ENCODE measurements at regions not wholly inside any gene's neighbourhood (a gene's known extent, or its start where the extent isn't known, plus 50 kb on each side); places are given as distances from the start of the nearest gene placed in this dataset.

DNA sequence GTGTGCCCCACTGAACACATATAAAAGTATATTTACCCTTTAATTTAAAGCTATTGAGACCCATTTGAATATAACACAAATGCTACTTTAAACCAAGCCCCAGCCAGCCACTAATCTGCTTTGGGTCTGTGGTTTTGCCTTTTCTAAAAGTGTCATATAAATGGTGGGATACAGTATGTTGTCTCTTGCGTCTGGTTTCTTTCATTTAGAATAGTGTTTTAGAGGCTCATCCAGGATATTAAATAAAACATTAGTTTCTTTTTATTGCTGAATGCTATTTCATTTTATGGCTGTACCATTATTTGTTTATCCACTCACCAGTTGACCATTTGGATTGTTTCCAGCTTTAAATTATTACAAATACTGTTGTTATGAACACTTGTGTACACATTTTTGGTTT lies 290.5 kb upstream of the SORL1-AS1 start:
- H3K4me3 ChIP-seq = no peak overlapping the region
- no peak for DNase-seq
- peak overlapping the region; percentile 72 to 86 (median 80) for H3K27ac ChIP-seq
- TF ChIP-seq POLR2A (IDR thresholded peaks at IDR 0.05) (no peak), POLR2AphosphoS5 (IDR thresholded peaks at IDR 0.05) (no peak), EP300 (IDR thresholded peaks at IDR 0.05; ENCODE audit: low read depth) (no peak)
- TF ChIP-seq, protein P1, sequence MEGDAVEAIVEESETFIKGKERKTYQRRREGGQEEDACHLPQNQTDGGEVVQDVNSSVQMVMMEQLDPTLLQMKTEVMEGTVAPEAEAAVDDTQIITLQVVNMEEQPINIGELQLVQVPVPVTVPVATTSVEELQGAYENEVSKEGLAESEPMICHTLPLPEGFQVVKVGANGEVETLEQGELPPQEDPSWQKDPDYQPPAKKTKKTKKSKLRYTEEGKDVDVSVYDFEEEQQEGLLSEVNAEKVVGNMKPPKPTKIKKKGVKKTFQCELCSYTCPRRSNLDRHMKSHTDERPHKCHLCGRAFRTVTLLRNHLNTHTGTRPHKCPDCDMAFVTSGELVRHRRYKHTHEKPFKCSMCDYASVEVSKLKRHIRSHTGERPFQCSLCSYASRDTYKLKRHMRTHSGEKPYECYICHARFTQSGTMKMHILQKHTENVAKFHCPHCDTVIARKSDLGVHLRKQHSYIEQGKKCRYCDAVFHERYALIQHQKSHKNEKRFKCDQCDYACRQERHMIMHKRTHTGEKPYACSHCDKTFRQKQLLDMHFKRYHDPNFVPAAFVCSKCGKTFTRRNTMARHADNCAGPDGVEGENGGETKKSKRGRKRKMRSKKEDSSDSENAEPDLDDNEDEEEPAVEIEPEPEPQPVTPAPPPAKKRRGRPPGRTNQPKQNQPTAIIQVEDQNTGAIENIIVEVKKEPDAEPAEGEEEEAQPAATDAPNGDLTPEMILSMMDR (IDR thresholded peaks at IDR 0.05) = no peak
- no peaks in the 10 kb centered on the region for H3K36me3 ChIP-seq
- in situ Hi-C loops (cut with MboI; ENCODE audit: low pct_ligation_motif_present in 1 of 4, low pct_unique_long_range_greater_than_20kb in 1 of 4, low sequenced_read_pairs in 3 of 4) = no loop called here
- no peaks in the 10 kb centered on the region for H3K27me3 ChIP-seq
- peaks cover 5 to 14% (median 13%) of the 10 kb centered on the region in 4 donors for H3K4me1 ChIP-seq
- intact Hi-C loops (cut with DNase I; ENCODE audit: low total_unique reads) = no loop called here
- H3K9me3 ChIP-seq = no peaks in the 10 kb centered on the region
- 82 to 90% methylated on average over 1 of the region's 1 CpG for WGBS, 2 donors (ENCODE audit: low coverage in 1 of 2)

DNA sequence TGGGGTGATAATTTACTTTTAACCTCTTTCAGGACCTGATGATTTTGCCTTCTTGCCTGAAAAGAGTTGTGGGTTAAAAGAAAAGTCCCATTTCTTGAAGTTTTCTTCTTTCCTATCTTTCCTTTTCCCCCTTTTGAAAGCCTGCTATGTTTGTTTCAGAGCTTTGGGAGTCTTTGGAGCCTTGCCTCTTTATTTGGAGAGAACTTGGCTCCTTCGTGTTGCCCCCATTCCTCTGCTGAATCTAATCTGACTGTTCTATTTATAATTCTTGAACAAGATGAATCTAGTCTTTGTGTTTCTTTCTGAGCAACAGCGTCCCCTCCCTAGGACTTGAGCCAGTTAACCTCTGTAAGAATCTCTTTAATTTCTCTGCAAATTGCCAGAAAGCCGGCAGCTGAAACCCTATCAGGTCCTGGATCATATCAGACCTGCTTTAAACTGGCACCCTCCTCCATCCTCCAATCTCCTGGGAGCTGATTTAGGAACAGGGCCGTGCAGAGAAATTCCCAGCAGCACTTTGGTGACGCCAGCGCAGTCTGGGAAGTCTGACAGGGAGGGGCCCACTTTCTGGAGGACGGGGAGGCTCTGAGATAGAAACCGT lies 289.1 kb upstream of the SORL1-AS1 start:
- intact Hi-C loops (cut with DNase I; ENCODE audit: low total_unique reads) = no loop called here
- 63 to 65% methylated on average over 8 of the region's 8 CpGs for WGBS, 2 donors (ENCODE audit: low coverage in 1 of 2)
- in situ Hi-C loops (cut with MboI; ENCODE audit: low pct_ligation_motif_present in 1 of 4, low pct_unique_long_range_greater_than_20kb in 1 of 4, low sequenced_read_pairs in 3 of 4) = no loop called here
- H3K4me1 ChIP-seq = peaks cover 5 to 14% (median 13%) of the 10 kb centered on the region in 4 donors
- no peaks in the 10 kb centered on the region for H3K9me3 ChIP-seq
- H3K27ac ChIP-seq = peak overlapping the region; percentile 72 to 86 (median 80)
- no peak for TF ChIP-seq POLR2A (IDR thresholded peaks at IDR 0.05)
- TF ChIP-seq EP300 (IDR thresholded peaks at IDR 0.05; ENCODE audit: low read depth) = peak; percentile 87
- peak; percentile 54 to 79 (median 72) for TF ChIP-seq POLR2AphosphoS5 (IDR thresholded peaks at IDR 0.05)
- H3K36me3 ChIP-seq = no peaks in the 10 kb centered on the region
- peak; percentile 48 for DNase-seq
- H3K4me3 ChIP-seq = no peak overlapping the region
- no peaks in the 10 kb centered on the region for H3K27me3 ChIP-seq

DNA sequence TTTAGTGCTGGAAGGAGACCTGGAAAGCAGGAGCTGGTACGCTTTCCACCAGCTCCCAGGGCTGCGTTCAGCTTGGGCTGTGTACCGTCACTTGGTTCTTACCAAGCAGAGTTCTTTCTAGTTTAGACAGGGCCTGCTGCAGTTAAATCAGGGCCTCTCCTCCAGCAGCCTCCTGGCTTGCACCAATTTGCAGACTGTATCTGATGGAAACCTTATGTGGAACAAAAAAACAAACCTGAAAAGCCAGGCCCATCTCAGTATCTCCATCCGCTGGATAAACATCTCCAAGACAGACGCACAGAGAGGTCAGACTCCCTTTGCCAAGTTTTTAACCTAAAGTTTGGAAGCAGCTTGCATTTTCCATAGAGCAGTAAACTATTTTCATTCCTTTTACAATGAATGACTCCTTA lies 288.6 kb upstream of the SORL1-AS1 start:
- peak; percentile 11 for DNase-seq
- no peaks in the 10 kb centered on the region for H3K9me3 ChIP-seq
- H3K27me3 ChIP-seq = no peaks in the 10 kb centered on the region
- peak overlapping the region; percentile 72 to 86 (median 80) for H3K27ac ChIP-seq
- 61 to 66% methylated on average over 2 to 5 of the region's 5 CpGs for WGBS, 2 donors (ENCODE audit: low coverage in 1 of 2)
- H3K4me1 ChIP-seq = peaks cover 5 to 14% (median 13%) of the 10 kb centered on the region in 4 donors
- TF ChIP-seq POLR2A (IDR thresholded peaks at IDR 0.05) (no peak), EP300 (IDR thresholded peaks at IDR 0.05; ENCODE audit: low read depth) (no peak), POLR2AphosphoS5 (IDR thresholded peaks at IDR 0.05) (peak in 1 of 3 donors; percentile 34)
- TF ChIP-seq, protein P1 (IDR thresholded peaks at IDR 0.05) = no peak
- in situ Hi-C loops (cut with MboI; ENCODE audit: low pct_ligation_motif_present in 1 of 4, low pct_unique_long_range_greater_than_20kb in 1 of 4, low sequenced_read_pairs in 3 of 4) (no loop called here), intact Hi-C loops (cut with DNase I; ENCODE audit: low total_unique reads) (no loop called here)
- H3K4me3 ChIP-seq = no peak overlapping the region
- no peaks in the 10 kb centered on the region for H3K36me3 ChIP-seq

DNA sequence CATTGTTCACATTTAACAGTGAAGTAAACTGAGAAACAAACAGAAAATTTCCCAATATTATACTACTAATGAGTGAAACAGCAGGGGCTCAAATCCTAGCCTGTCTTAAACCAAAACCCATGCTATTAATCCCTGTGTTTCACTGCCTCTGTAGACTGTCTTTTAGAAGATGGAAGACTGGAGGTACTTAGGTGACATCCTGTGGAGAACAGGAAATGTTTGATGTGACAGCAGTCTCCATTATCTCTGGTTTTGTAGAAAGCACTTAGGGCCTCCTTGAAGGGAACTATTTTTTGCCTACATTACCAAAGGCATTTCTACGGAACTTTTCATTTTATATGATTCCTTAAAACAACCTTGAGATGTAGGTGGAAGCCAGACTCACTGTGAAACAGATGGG lies 288.1 kb upstream of the SORL1-AS1 start:
- no peaks in the 10 kb centered on the region for H3K9me3 ChIP-seq
- intact Hi-C loops (cut with DNase I; ENCODE audit: low total_unique reads) (no loop called here), in situ Hi-C loops (cut with MboI; ENCODE audit: low pct_ligation_motif_present in 1 of 4, low pct_unique_long_range_greater_than_20kb in 1 of 4, low sequenced_read_pairs in 3 of 4) (no loop called here)
- TF ChIP-seq EP300 (IDR thresholded peaks at IDR 0.05; ENCODE audit: low read depth) (no peak), POLR2AphosphoS5 (IDR thresholded peaks at IDR 0.05) (no peak), POLR2A (IDR thresholded peaks at IDR 0.05) (no peak)
- TF ChIP-seq, protein P1 (IDR thresholded peaks at IDR 0.05) = no peak
- H3K4me3 ChIP-seq = no peak overlapping the region
- peaks cover 5 to 14% (median 13%) of the 10 kb centered on the region in 4 donors for H3K4me1 ChIP-seq
- no peaks in the 10 kb centered on the region for H3K36me3 ChIP-seq
- DNase-seq = no peak
- 81 to 100% methylated on average over 1 of the region's 1 CpG for WGBS, 2 donors (ENCODE audit: low coverage in 1 of 2)
- H3K27me3 ChIP-seq = no peaks in the 10 kb centered on the region
- H3K27ac ChIP-seq = peak overlapping the region; percentile 72 to 86 (median 80)

Measured in transverse colon (tissue), 4 donors.